ENCODE measurements at regions not wholly inside any gene's neighbourhood (a gene's known extent, or its start where the extent isn't known, plus 50 kb on each side); places are given as distances from the start of the nearest gene placed in this dataset.

DNA sequence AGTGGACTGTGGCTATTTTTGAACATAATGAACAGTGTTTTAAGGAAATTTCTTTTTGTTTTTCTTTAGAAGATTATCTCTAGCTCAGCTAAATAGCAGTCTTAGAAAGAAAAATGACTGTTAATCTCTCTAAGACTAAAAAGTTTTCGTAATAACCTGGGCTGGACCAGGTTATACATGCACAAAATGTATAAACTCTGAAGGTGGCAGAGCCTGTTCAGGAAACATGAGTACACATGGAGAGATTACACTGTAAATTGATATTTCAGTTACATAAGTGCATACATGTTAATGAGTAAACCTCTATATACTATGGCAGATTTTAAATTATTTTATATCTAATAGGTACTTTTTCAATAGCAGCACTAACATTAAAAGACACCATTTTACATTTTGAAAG, 258.2 kb upstream of the CFAP20DC start:
- DNase-seq (ENCODE audit: low read depth in 1 of 2, low spot score in 1 of 2) (no peak), ATAC-seq (no peak), FAIRE-seq (no peak)
- Histone ChIP-seq H3K27ac (no peak overlapping the region), H3K4me3 (no peak overlapping the region), H3K4me1 (no peaks in the 10 kb centered on the region), H3K4me2 (no peak overlapping the region), H3K9me3 (no peaks in the 10 kb centered on the region)
- CTCF ChIA-PET, result no interaction called here
- POLR2A ChIA-PET, result no interaction called here
- WGBS (ENCODE audit: missing lambda C conversion rate), result 3% methylated on average over 1 of the region's 1 CpG
- no peak for TF ChIP-seq NFE2L2 (conservative IDR thresholded peaks at IDR 0.05; ENCODE audit: low read length)
- TF ChIP-seq SREBF2 (IDR thresholded peaks at IDR 0.05), result no peak

GRCh38 chr3:59306436-59306835, 256.6 kb upstream of the CFAP20DC start:
- WGBS (ENCODE audit: missing lambda C conversion rate), result 7% methylated on average over 3 of the region's 3 CpGs
- POLR2A ChIA-PET, result no interaction called here
- Histone ChIP-seq H3K4me3 (no peak overlapping the region), H3K27ac (no peak overlapping the region), H3K4me2 (no peak overlapping the region), H3K4me1 (no peaks in the 10 kb centered on the region), H3K9me3 (no peaks in the 10 kb centered on the region)
- CTCF ChIA-PET, result no interaction called here
- TF ChIP-seq CHD2 (IDR thresholded peaks at IDR 0.05; ENCODE audit: low read length, partially characterized antibody) (no peak), PBX3 (IDR thresholded peaks at IDR 0.05) (no peak), SREBF2 (IDR thresholded peaks at IDR 0.05) (no peak), EP300 (IDR thresholded peaks at IDR 0.05) (no peak), GATA3 (IDR thresholded peaks at IDR 0.05; ENCODE audit: borderline replicate concordance) (no peak), FOSB (CRISPR knock-in tag; IDR thresholded peaks at IDR 0.05) (no peak)
- TF ChIP-seq, protein P1, sequence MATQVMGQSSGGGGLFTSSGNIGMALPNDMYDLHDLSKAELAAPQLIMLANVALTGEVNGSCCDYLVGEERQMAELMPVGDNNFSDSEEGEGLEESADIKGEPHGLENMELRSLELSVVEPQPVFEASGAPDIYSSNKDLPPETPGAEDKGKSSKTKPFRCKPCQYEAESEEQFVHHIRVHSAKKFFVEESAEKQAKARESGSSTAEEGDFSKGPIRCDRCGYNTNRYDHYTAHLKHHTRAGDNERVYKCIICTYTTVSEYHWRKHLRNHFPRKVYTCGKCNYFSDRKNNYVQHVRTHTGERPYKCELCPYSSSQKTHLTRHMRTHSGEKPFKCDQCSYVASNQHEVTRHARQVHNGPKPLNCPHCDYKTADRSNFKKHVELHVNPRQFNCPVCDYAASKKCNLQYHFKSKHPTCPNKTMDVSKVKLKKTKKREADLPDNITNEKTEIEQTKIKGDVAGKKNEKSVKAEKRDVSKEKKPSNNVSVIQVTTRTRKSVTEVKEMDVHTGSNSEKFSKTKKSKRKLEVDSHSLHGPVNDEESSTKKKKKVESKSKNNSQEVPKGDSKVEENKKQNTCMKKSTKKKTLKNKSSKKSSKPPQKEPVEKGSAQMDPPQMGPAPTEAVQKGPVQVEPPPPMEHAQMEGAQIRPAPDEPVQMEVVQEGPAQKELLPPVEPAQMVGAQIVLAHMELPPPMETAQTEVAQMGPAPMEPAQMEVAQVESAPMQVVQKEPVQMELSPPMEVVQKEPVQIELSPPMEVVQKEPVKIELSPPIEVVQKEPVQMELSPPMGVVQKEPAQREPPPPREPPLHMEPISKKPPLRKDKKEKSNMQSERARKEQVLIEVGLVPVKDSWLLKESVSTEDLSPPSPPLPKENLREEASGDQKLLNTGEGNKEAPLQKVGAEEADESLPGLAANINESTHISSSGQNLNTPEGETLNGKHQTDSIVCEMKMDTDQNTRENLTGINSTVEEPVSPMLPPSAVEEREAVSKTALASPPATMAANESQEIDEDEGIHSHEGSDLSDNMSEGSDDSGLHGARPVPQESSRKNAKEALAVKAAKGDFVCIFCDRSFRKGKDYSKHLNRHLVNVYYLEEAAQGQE (IDR thresholded peaks at IDR 0.05), result no peak
- ATAC-seq (no peak), DNase-seq (ENCODE audit: low read depth in 1 of 2, low spot score in 1 of 2) (no peak), FAIRE-seq (no peak)

GRCh38 chr3:59304296-59304695, 254.5 kb upstream of the CFAP20DC start:
- ChIA-PET CTCF (interaction anchor here (1.1 kb wide), 1 partner anchor 10 kb away, joined by 3 read pairs; no protein-coding TSS in a partner anchor), POLR2A (no interaction called here)
- H3K4me2 ChIP-seq, result no peak overlapping the region
- H3K9me3 ChIP-seq, result no peaks in the 10 kb centered on the region
- no peaks in the 10 kb centered on the region for H3K4me1 ChIP-seq
- ATAC-seq (no peak), DNase-seq (ENCODE audit: low read depth in 1 of 2, low spot score in 1 of 2) (no peak), FAIRE-seq (no peak)
- no peak overlapping the region for H3K4me3 ChIP-seq
- WGBS (ENCODE audit: missing lambda C conversion rate), result 25% methylated on average over 3 of the region's 3 CpGs
- no peak overlapping the region for H3K27ac ChIP-seq
- TF ChIP-seq PBX3 (IDR thresholded peaks at IDR 0.05), result no peak
- TF ChIP-seq RFX5 (IDR thresholded peaks at IDR 0.05), result no peak
- TF ChIP-seq ZFP36 (IDR thresholded peaks at IDR 0.05; ENCODE audit: borderline replicate concordance, partially characterized antibody), result no peak
- TF ChIP-seq CBX2 (IDR thresholded peaks at IDR 0.05; ENCODE audit: borderline replicate concordance, low read depth), result no peak
- TF ChIP-seq RAD21 (conservative IDR thresholded peaks at IDR 0.05 in 1 of 2, IDR thresholded peaks at IDR 0.05 in 1 of 2), result no peak
- no peak for TF ChIP-seq EP300 (IDR thresholded peaks at IDR 0.05)
- TF ChIP-seq HOXB5 (CRISPR knock-in tag; IDR thresholded peaks at IDR 0.05), result no peak
- TF ChIP-seq, protein P2, sequence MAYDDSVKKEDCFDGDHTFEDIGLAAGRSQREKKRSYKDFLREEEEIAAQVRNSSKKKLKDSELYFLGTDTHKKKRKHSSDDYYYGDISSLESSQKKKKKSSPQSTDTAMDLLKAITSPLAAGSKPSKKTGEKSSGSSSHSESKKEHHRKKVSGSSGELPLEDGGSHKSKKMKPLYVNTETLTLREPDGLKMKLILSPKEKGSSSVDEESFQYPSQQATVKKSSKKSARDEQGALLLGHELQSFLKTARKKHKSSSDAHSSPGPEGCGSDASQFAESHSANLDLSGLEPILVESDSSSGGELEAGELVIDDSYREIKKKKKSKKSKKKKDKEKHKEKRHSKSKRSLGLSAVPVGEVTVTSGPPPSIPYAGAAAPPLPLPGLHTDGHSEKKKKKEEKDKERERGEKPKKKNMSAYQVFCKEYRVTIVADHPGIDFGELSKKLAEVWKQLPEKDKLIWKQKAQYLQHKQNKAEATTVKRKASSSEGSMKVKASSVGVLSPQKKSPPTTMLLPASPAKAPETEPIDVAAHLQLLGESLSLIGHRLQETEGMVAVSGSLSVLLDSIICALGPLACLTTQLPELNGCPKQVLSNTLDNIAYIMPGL (CRISPR knock-in tag; IDR thresholded peaks at IDR 0.05; ENCODE audit: borderline replicate concordance), result no peak
- TF ChIP-seq, protein P3, sequence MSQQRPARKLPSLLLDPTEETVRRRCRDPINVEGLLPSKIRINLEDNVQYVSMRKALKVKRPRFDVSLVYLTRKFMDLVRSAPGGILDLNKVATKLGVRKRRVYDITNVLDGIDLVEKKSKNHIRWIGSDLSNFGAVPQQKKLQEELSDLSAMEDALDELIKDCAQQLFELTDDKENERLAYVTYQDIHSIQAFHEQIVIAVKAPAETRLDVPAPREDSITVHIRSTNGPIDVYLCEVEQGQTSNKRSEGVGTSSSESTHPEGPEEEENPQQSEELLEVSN (IDR thresholded peaks at IDR 0.05; ENCODE audit: borderline replicate concordance, low read depth), result no peak
- no peak for TF ChIP-seq ZC3H11A (IDR thresholded peaks at IDR 0.05)
- TF ChIP-seq POLR2A (IDR thresholded peaks at IDR 0.05; ENCODE audit: low read length), result no peak
- no peak for TF ChIP-seq PHF8 (IDR thresholded peaks at IDR 0.05; ENCODE audit: borderline replicate concordance, low read depth)
- TF ChIP-seq FOSL2 (IDR thresholded peaks at IDR 0.05), result no peak
- no peak for TF ChIP-seq FOSL2 (CRISPR knock-in tag; IDR thresholded peaks at IDR 0.05)
- no peak for TF ChIP-seq RCOR1 (IDR thresholded peaks at IDR 0.05; ENCODE audit: low read depth, low read length)
- no peak for TF ChIP-seq ZNF302 (CRISPR knock-in tag; IDR thresholded peaks at IDR 0.05)
- no peak for TF ChIP-seq POLR2AphosphoS2 (conservative IDR thresholded peaks at IDR 0.05; ENCODE audit: low read length)
- no peak for TF ChIP-seq CBX8 (IDR thresholded peaks at IDR 0.05)
